ENCODE measurements at regions not wholly inside any gene's neighbourhood (a gene's known extent, or its start where the extent isn't known, plus 50 kb on each side); places are given as distances from the start of the nearest gene placed in this dataset.

DNA sequence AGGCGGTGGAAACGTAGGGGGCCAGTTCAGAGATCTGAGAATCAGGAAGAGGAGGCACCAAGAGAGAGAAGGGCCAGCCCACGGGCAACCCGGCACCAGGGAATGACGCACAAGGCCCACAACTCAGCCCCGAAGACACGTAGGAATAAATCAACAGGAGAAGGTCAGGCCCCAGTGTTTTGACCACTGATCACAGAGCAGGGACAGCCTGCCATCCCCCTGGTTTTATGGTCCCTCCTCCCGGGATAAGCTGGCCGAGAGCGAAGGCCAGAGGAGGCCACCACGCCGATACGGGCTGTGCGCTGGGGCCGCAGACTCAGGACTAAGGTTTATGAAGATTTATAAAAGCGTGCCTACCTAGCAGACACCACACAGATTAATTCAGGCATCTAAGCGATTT, 341.4 kb downstream of the ZNF516 start:
- CTCF ChIA-PET, result no interaction called here
- TF ChIP-seq PKNOX1 (IDR thresholded peaks at IDR 0.05), result no peak
- no peak for TF ChIP-seq NFRKB (IDR thresholded peaks at IDR 0.05)
- TF ChIP-seq FOXK2 (IDR thresholded peaks at IDR 0.05), result no peak
- TF ChIP-seq BHLHE40 (IDR thresholded peaks at IDR 0.05; ENCODE audit: borderline replicate concordance), result no peak
- TF ChIP-seq ZNF384 (IDR thresholded peaks at IDR 0.05), result no peak
- TF ChIP-seq TARDBP (IDR thresholded peaks at IDR 0.05), result no peak
- no peak for TF ChIP-seq HDGF (IDR thresholded peaks at IDR 0.05; ENCODE audit: borderline replicate concordance)
- TF ChIP-seq ELF4 (IDR thresholded peaks at IDR 0.05), result no peak
- TF ChIP-seq SUZ12 (IDR thresholded peaks at IDR 0.05), result no peak
- TF ChIP-seq L3MBTL2 (conservative IDR thresholded peaks at IDR 0.05), result no peak
- no peak for TF ChIP-seq LEF1 (IDR thresholded peaks at IDR 0.05; ENCODE audit: borderline replicate concordance)
- TF ChIP-seq ARNT (IDR thresholded peaks at IDR 0.05), result no peak
- TF ChIP-seq FOXM1 (IDR thresholded peaks at IDR 0.05; ENCODE audit: borderline replicate concordance), result no peak
- TF ChIP-seq FOXA1 (IDR thresholded peaks at IDR 0.05), result no peak
- TF ChIP-seq SP1 (IDR thresholded peaks at IDR 0.05), result no peak
- TF ChIP-seq CTBP1 (IDR thresholded peaks at IDR 0.05; ENCODE audit: borderline replicate concordance), result no peak
- POLR2A ChIA-PET, result no interaction called here

DNA sequence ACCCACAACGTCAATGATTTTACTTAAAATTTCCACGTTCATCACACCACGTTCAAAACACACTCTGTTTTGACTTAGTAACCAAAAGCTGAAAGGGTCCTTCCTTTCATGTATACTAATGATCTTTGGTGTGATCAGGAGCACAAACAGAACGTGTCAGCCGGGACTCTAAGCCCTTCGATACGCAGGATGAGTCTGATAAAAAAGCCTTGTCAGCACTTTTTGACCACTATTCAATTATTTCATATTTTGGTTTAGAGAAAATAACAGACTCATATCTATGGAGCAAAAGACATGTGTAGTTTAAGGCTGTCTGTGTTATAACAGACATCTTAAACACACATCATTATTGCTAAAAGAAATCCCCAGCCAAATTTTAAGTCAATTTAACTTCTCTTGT, 345.3 kb downstream of the ZNF516 start:
- no peak for DNase-seq (ENCODE audit: extremely low spot score)
- no peak for TF ChIP-seq SUZ12 (IDR thresholded peaks at IDR 0.05)
- TF ChIP-seq BHLHE40 (IDR thresholded peaks at IDR 0.05; ENCODE audit: borderline replicate concordance), result no peak
- TF ChIP-seq LEF1 (IDR thresholded peaks at IDR 0.05; ENCODE audit: borderline replicate concordance), result no peak
- no peak for TF ChIP-seq FOXK2 (IDR thresholded peaks at IDR 0.05)
- no peak for TF ChIP-seq SP1 (IDR thresholded peaks at IDR 0.05)
- TF ChIP-seq PKNOX1 (IDR thresholded peaks at IDR 0.05), result no peak
- TF ChIP-seq L3MBTL2 (conservative IDR thresholded peaks at IDR 0.05), result no peak
- TF ChIP-seq NFRKB (IDR thresholded peaks at IDR 0.05), result no peak
- TF ChIP-seq ZNF384 (IDR thresholded peaks at IDR 0.05), result no peak
- no peak for TF ChIP-seq HDGF (IDR thresholded peaks at IDR 0.05; ENCODE audit: borderline replicate concordance)
- no peak for TF ChIP-seq TARDBP (IDR thresholded peaks at IDR 0.05)
- no peak for TF ChIP-seq ARNT (IDR thresholded peaks at IDR 0.05)
- TF ChIP-seq FOXM1 (IDR thresholded peaks at IDR 0.05; ENCODE audit: borderline replicate concordance), result no peak
- TF ChIP-seq CTBP1 (IDR thresholded peaks at IDR 0.05; ENCODE audit: borderline replicate concordance), result no peak
- no peak for TF ChIP-seq ELF4 (IDR thresholded peaks at IDR 0.05)
- TF ChIP-seq FOXA1 (IDR thresholded peaks at IDR 0.05), result no peak
- CTCF ChIA-PET, result no interaction called here
- POLR2A ChIA-PET, result no interaction called here

More for the DNA sequence above, 341.4 kb downstream of the ZNF516 start:
- DNase-seq (ENCODE audit: extremely low spot score), result no peak

DNA sequence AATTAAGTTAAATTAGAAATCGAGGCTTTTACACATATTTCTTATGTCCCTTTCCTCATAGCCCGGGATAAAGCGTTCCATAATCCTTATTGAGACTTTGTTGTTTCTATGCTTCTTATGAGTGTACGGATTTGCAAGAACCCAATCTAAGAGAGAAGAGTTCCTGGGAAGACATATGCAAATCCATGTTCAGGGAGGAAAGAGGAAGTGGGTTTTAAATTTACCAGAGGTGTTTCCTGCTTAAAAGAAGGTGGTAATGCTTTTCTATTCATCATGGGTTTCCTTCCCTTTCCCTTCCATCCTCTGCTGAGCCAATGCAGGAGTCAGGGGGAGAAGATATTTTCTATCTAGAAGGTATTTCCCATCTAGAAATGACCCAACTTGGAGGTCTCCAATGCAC, 345.8 kb downstream of the ZNF516 start:
- no peak for DNase-seq (ENCODE audit: extremely low spot score)
- TF ChIP-seq TARDBP (IDR thresholded peaks at IDR 0.05) (no peak), SUZ12 (IDR thresholded peaks at IDR 0.05) (no peak), ZNF384 (IDR thresholded peaks at IDR 0.05) (no peak), PKNOX1 (IDR thresholded peaks at IDR 0.05) (no peak), ELF4 (IDR thresholded peaks at IDR 0.05) (no peak), CTBP1 (IDR thresholded peaks at IDR 0.05; ENCODE audit: borderline replicate concordance) (no peak), HDGF (IDR thresholded peaks at IDR 0.05; ENCODE audit: borderline replicate concordance) (no peak), FOXK2 (IDR thresholded peaks at IDR 0.05) (no peak), LEF1 (IDR thresholded peaks at IDR 0.05; ENCODE audit: borderline replicate concordance) (no peak), FOXM1 (IDR thresholded peaks at IDR 0.05; ENCODE audit: borderline replicate concordance) (no peak), FOXA1 (IDR thresholded peaks at IDR 0.05) (no peak), ARNT (IDR thresholded peaks at IDR 0.05) (no peak), NFRKB (IDR thresholded peaks at IDR 0.05) (no peak), L3MBTL2 (conservative IDR thresholded peaks at IDR 0.05) (no peak), SP1 (IDR thresholded peaks at IDR 0.05) (no peak), BHLHE40 (IDR thresholded peaks at IDR 0.05; ENCODE audit: borderline replicate concordance) (no peak)
- CTCF ChIA-PET, result no interaction called here
- POLR2A ChIA-PET, result no interaction called here

- ChIA-PET CTCF (no interaction called here), POLR2A (no interaction called here)
- DNase-seq (ENCODE audit: extremely low spot score), result no peak
- TF ChIP-seq LEF1 (IDR thresholded peaks at IDR 0.05; ENCODE audit: borderline replicate concordance), result no peak
- no peak for TF ChIP-seq CTBP1 (IDR thresholded peaks at IDR 0.05; ENCODE audit: borderline replicate concordance)
- no peak for TF ChIP-seq NFRKB (IDR thresholded peaks at IDR 0.05)
- TF ChIP-seq FOXA1 (IDR thresholded peaks at IDR 0.05), result no peak
- no peak for TF ChIP-seq L3MBTL2 (conservative IDR thresholded peaks at IDR 0.05)
- TF ChIP-seq BHLHE40 (IDR thresholded peaks at IDR 0.05; ENCODE audit: borderline replicate concordance), result no peak
- no peak for TF ChIP-seq FOXM1 (IDR thresholded peaks at IDR 0.05; ENCODE audit: borderline replicate concordance)
- no peak for TF ChIP-seq FOXK2 (IDR thresholded peaks at IDR 0.05)
- TF ChIP-seq SP1 (IDR thresholded peaks at IDR 0.05), result no peak
- TF ChIP-seq ARNT (IDR thresholded peaks at IDR 0.05), result no peak
- no peak for TF ChIP-seq ZNF384 (IDR thresholded peaks at IDR 0.05)
- TF ChIP-seq PKNOX1 (IDR thresholded peaks at IDR 0.05), result no peak
- no peak for TF ChIP-seq ELF4 (IDR thresholded peaks at IDR 0.05)
- TF ChIP-seq HDGF (IDR thresholded peaks at IDR 0.05; ENCODE audit: borderline replicate concordance), result no peak
- TF ChIP-seq TARDBP (IDR thresholded peaks at IDR 0.05), result no peak
These were observed 349.3 kb downstream of the ZNF516 start for GRCh38 chr18:76145521-76146376.

GRCh38 chr18:76144844-76145243, 350.2 kb downstream of the ZNF516 start:
- no peak for DNase-seq (ENCODE audit: extremely low spot score)
- no peak for TF ChIP-seq FOXK2 (IDR thresholded peaks at IDR 0.05)
- no peak for TF ChIP-seq FOXM1 (IDR thresholded peaks at IDR 0.05; ENCODE audit: borderline replicate concordance)
- TF ChIP-seq ARNT (IDR thresholded peaks at IDR 0.05), result no peak
- TF ChIP-seq L3MBTL2 (conservative IDR thresholded peaks at IDR 0.05), result no peak
- no peak for TF ChIP-seq PKNOX1 (IDR thresholded peaks at IDR 0.05)
- ChIA-PET CTCF (no interaction called here), POLR2A (no interaction called here)
